ENCODE measurements at regions not wholly inside any gene's neighbourhood (a gene's known extent, or its start where the extent isn't known, plus 50 kb on each side); places are given as distances from the start of the nearest gene placed in this dataset.

DNA sequence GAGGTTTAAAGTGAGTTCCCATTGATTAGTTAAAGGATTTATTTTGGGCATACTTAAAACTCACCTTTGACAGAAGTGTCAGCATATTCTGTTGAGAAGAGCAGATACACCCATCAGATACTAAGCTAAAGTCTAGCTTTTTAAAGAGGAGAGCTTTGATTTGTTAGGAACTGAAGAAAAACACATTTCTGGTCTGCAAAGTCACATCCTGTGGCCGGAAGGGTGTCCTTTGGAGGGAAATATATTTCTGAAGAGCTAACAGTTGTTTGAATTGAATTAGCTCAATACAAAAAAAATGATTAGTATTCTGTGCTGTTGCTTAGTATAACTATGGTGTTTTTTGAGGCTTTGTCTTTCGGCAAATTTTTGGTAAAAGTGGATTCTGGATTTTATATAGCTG is 302.7 kb downstream of the RFPL4B start:
- Histone ChIP-seq H3K4me2 (ENCODE audit: low read length, poor library complexity, severe bottlenecking) (no peak overlapping the region), H2BK12ac (ENCODE audit: low read length in 2 of 2) (no peak overlapping the region), H3K18ac (ENCODE audit: low read depth in 1 of 2, low read length in 2 of 2) (no peak overlapping the region), H4K91ac (ENCODE audit: low read length) (no peak overlapping the region), H2AFZ (ENCODE audit: low read depth, low read length) (no peak overlapping the region), H3K4me3 (ENCODE audit: insufficient read depth in 1 of 2, low read depth in 1 of 2, low read length in 2 of 2) (no peak overlapping the region), H3K27ac (ENCODE audit: low read length, poor library complexity, severe bottlenecking) (no peak overlapping the region), H3K4ac (ENCODE audit: low read depth in 1 of 2, low read length in 2 of 2) (no peak overlapping the region), H3K9me3 (ENCODE audit: control insufficient read depth, low read length) (no peaks in the 10 kb centered on the region), H3K36me3 (ENCODE audit: control insufficient read depth in 1 of 2, insufficient read depth in 2 of 2, low read depth in 1 of 2, low read length in 2 of 2) (no peaks in the 10 kb centered on the region), H3K4me1 (ENCODE audit: control insufficient read depth, insufficient read depth, low read depth, low read length) (no peaks in the 10 kb centered on the region), H2AK5ac (ENCODE audit: low read length, severe bottlenecking) (no peak overlapping the region), H2BK120ac (ENCODE audit: low read depth, low read length) (no peak overlapping the region), H3K14ac (ENCODE audit: low read length in 2 of 2) (no peak overlapping the region), H2BK5ac (ENCODE audit: low read depth, low read length, poor library complexity, severe bottlenecking) (no peak overlapping the region), H2BK15ac (ENCODE audit: low read depth, poor library complexity, severe bottlenecking) (no peak overlapping the region), H3K9ac (ENCODE audit: low read length) (no peak overlapping the region), H4K8ac (ENCODE audit: low read length) (no peak overlapping the region), H3K23ac (ENCODE audit: low read length in 2 of 2) (no peak overlapping the region), H3K79me1 (replicated peaks; ENCODE audit: low read length, poor library complexity, severe bottlenecking) (no peaks in the 10 kb centered on the region), H3K27me3 (ENCODE audit: control insufficient read depth in 1 of 2, insufficient read depth in 1 of 2, low read length in 2 of 2) (no peaks in the 10 kb centered on the region)
- 91% methylated on average over 2 of the region's 2 CpGs for WGBS
- no peak for DNase-seq

- H3K23ac ChIP-seq (ENCODE audit: low read length in 2 of 2), result no peak overlapping the region
- no peak overlapping the region for H4K91ac ChIP-seq (ENCODE audit: low read length)
- H3K18ac ChIP-seq (ENCODE audit: low read depth in 1 of 2, low read length in 2 of 2), result no peak overlapping the region
- no peak overlapping the region for H2BK12ac ChIP-seq (ENCODE audit: low read length in 2 of 2)
- H2AK5ac ChIP-seq (ENCODE audit: low read length, severe bottlenecking), result no peak overlapping the region
- DNase-seq, result no peak
- no peak overlapping the region for H3K9ac ChIP-seq (ENCODE audit: low read length)
- no peak overlapping the region for H3K4me2 ChIP-seq (ENCODE audit: low read length, poor library complexity, severe bottlenecking)
- no peak overlapping the region for H2BK120ac ChIP-seq (ENCODE audit: low read depth, low read length)
- no peak overlapping the region for H2BK15ac ChIP-seq (ENCODE audit: low read depth, poor library complexity, severe bottlenecking)
- no peaks in the 10 kb centered on the region for H3K27me3 ChIP-seq (ENCODE audit: control insufficient read depth in 1 of 2, insufficient read depth in 1 of 2, low read length in 2 of 2)
- H3K27ac ChIP-seq (ENCODE audit: low read length, poor library complexity, severe bottlenecking), result no peak overlapping the region
- H3K4me3 ChIP-seq (ENCODE audit: insufficient read depth in 1 of 2, low read depth in 1 of 2, low read length in 2 of 2), result no peak overlapping the region
- no peak overlapping the region for H2BK5ac ChIP-seq (ENCODE audit: low read depth, low read length, poor library complexity, severe bottlenecking)
- H3K4ac ChIP-seq (ENCODE audit: low read depth in 1 of 2, low read length in 2 of 2), result no peak overlapping the region
- no peaks in the 10 kb centered on the region for H3K36me3 ChIP-seq (ENCODE audit: control insufficient read depth in 1 of 2, insufficient read depth in 2 of 2, low read depth in 1 of 2, low read length in 2 of 2)
- H3K14ac ChIP-seq (ENCODE audit: low read length in 2 of 2), result no peak overlapping the region
- no peaks in the 10 kb centered on the region for H3K79me1 ChIP-seq (replicated peaks; ENCODE audit: low read length, poor library complexity, severe bottlenecking)
- H3K9me3 ChIP-seq (ENCODE audit: control insufficient read depth, low read length), result no peaks in the 10 kb centered on the region
- no peak overlapping the region for H4K8ac ChIP-seq (ENCODE audit: low read length)
- no peak overlapping the region for H2AFZ ChIP-seq (ENCODE audit: low read depth, low read length)
- 87% methylated on average over 4 of the region's 4 CpGs for WGBS
- no peaks in the 10 kb centered on the region for H3K4me1 ChIP-seq (ENCODE audit: control insufficient read depth, insufficient read depth, low read depth, low read length)
These were observed 304.1 kb downstream of the RFPL4B start for GRCh38 chr6:112651239-112651638.

DNA sequence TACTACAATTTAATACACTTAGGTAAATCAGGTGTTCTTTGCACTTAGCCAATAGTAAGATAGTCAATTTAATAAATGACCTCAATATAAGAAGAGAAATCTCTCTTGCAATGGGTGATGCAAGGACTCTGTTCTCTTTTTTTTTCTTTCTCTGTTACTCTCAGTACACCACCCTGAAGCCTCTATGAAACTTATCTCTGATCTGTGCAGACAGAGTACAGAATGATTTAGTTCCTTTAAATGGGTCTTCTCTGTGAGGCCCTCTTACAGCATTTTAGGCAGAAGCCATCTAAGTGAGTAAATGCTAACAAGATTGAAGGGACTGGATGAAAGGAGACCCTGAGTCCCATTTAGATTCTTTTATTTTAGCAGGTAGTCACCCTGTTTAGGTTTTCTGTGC is 312.8 kb downstream of the RFPL4B start:
- no peak overlapping the region for H3K27ac ChIP-seq (ENCODE audit: low read length, poor library complexity, severe bottlenecking)
- H3K27me3 ChIP-seq (ENCODE audit: control insufficient read depth in 1 of 2, insufficient read depth in 1 of 2, low read length in 2 of 2), result no peaks in the 10 kb centered on the region
- no peak overlapping the region for H3K4me3 ChIP-seq (ENCODE audit: insufficient read depth in 1 of 2, low read depth in 1 of 2, low read length in 2 of 2)
- no peak overlapping the region for H2BK120ac ChIP-seq (ENCODE audit: low read depth, low read length)
- H4K8ac ChIP-seq (ENCODE audit: low read length), result no peak overlapping the region
- no peak overlapping the region for H2BK5ac ChIP-seq (ENCODE audit: low read depth, low read length, poor library complexity, severe bottlenecking)
- no peak overlapping the region for H2AFZ ChIP-seq (ENCODE audit: low read depth, low read length)
- no peak overlapping the region for H3K4ac ChIP-seq (ENCODE audit: low read depth in 1 of 2, low read length in 2 of 2)
- no peak overlapping the region for H3K18ac ChIP-seq (ENCODE audit: low read depth in 1 of 2, low read length in 2 of 2)
- no peak overlapping the region for H2BK15ac ChIP-seq (ENCODE audit: low read depth, poor library complexity, severe bottlenecking)
- no peak overlapping the region for H3K14ac ChIP-seq (ENCODE audit: low read length in 2 of 2)
- no peak overlapping the region for H2BK12ac ChIP-seq (ENCODE audit: low read length in 2 of 2)
- H3K23ac ChIP-seq (ENCODE audit: low read length in 2 of 2), result no peak overlapping the region
- no peaks in the 10 kb centered on the region for H3K9me3 ChIP-seq (ENCODE audit: control insufficient read depth, low read length)
- no peak overlapping the region for H2AK5ac ChIP-seq (ENCODE audit: low read length, severe bottlenecking)
- no peaks in the 10 kb centered on the region for H3K36me3 ChIP-seq (ENCODE audit: control insufficient read depth in 1 of 2, insufficient read depth in 2 of 2, low read depth in 1 of 2, low read length in 2 of 2)
- no peaks in the 10 kb centered on the region for H3K79me1 ChIP-seq (replicated peaks; ENCODE audit: low read length, poor library complexity, severe bottlenecking)
- H3K4me2 ChIP-seq (ENCODE audit: low read length, poor library complexity, severe bottlenecking), result no peak overlapping the region
- H3K4me1 ChIP-seq (ENCODE audit: control insufficient read depth, insufficient read depth, low read depth, low read length), result no peaks in the 10 kb centered on the region
- no peak overlapping the region for H4K91ac ChIP-seq (ENCODE audit: low read length)
- no peak for DNase-seq
- no peak overlapping the region for H3K9ac ChIP-seq (ENCODE audit: low read length)

- Histone ChIP-seq H2BK120ac (ENCODE audit: low read depth, low read length) (no peak overlapping the region), H3K79me1 (replicated peaks; ENCODE audit: low read length, poor library complexity, severe bottlenecking) (no peaks in the 10 kb centered on the region)
These were observed 313.5 kb downstream of the RFPL4B start for GRCh38 chr6:112660626-112661025.

More at GRCh38 chr6:112660626-112661025, 313.5 kb downstream of the RFPL4B start:
- Histone ChIP-seq H3K9ac (ENCODE audit: low read length) (no peak overlapping the region), H3K27me3 (ENCODE audit: control insufficient read depth in 1 of 2, insufficient read depth in 1 of 2, low read length in 2 of 2) (no peaks in the 10 kb centered on the region), H2BK5ac (ENCODE audit: low read depth, low read length, poor library complexity, severe bottlenecking) (no peak overlapping the region), H3K4me3 (ENCODE audit: insufficient read depth in 1 of 2, low read depth in 1 of 2, low read length in 2 of 2) (no peak overlapping the region), H3K27ac (ENCODE audit: low read length, poor library complexity, severe bottlenecking) (no peak overlapping the region), H4K8ac (ENCODE audit: low read length) (no peak overlapping the region), H3K4me1 (ENCODE audit: control insufficient read depth, insufficient read depth, low read depth, low read length) (no peaks in the 10 kb centered on the region), H2BK12ac (ENCODE audit: low read length in 2 of 2) (no peak overlapping the region), H2AK5ac (ENCODE audit: low read length, severe bottlenecking) (no peak overlapping the region), H3K4ac (ENCODE audit: low read depth in 1 of 2, low read length in 2 of 2) (no peak overlapping the region), H3K36me3 (ENCODE audit: control insufficient read depth in 1 of 2, insufficient read depth in 2 of 2, low read depth in 1 of 2, low read length in 2 of 2) (no peaks in the 10 kb centered on the region), H4K91ac (ENCODE audit: low read length) (no peak overlapping the region), H3K4me2 (ENCODE audit: low read length, poor library complexity, severe bottlenecking) (no peak overlapping the region), H3K18ac (ENCODE audit: low read depth in 1 of 2, low read length in 2 of 2) (no peak overlapping the region), H3K23ac (ENCODE audit: low read length in 2 of 2) (no peak overlapping the region), H2BK15ac (ENCODE audit: low read depth, poor library complexity, severe bottlenecking) (no peak overlapping the region), H3K9me3 (ENCODE audit: control insufficient read depth, low read length) (no peaks in the 10 kb centered on the region), H2AFZ (ENCODE audit: low read depth, low read length) (no peak overlapping the region), H3K14ac (ENCODE audit: low read length in 2 of 2) (no peak overlapping the region)
- 94% methylated on average over 2 of the region's 2 CpGs for WGBS
- no peak for DNase-seq

Measured in mesenchymal stem cell (in vitro differentiated cells and primary cell).